Fibroblast of upper back skin (primary cell): ENCODE measurements at regions not wholly inside any gene's neighbourhood (a gene's known extent, or its start where the extent isn't known, plus 50 kb on each side); places are given as distances from the start of the nearest gene placed in this dataset.

Experiments used
- DNase-seq: peaks from one replicate; pipeline ENCODE4 v3.0.0-alpha.2; 2013

- DNase-seq, result no peak
Observed at GRCh38 chr10:131724891-131725580, 175.8 kb upstream of the PPP2R2D start.

GRCh38 chr10:131725581-131726069 lies 175.2 kb upstream of the PPP2R2D start:
- no peak for DNase-seq

GRCh38 chr10:131726076-131726880 lies 174.5 kb upstream of the PPP2R2D start:
- no peak for DNase-seq

- DNase-seq, result no peak
Observed at GRCh38 chr10:131726967-131727366, 173.8 kb upstream of the PPP2R2D start.

GRCh38 chr10:131727560-131727959 lies 173.2 kb upstream of the PPP2R2D start:
- DNase-seq, result no peak

- no peak for DNase-seq
Observed at GRCh38 chr10:131728286-131729228, 172.3 kb upstream of the PPP2R2D start.

GRCh38 chr10:131729361-131729760 lies 171.4 kb upstream of the PPP2R2D start:
- DNase-seq, result no peak

GRCh38 chr10:131729938-131730660 lies 170.7 kb upstream of the PPP2R2D start:
- no peak for DNase-seq

GRCh38 chr10:131730771-131731497 lies 169.9 kb upstream of the PPP2R2D start:
- DNase-seq, result no peak

GRCh38 chr10:131731780-131732630 lies 168.8 kb upstream of the PPP2R2D start:
- no peak for DNase-seq

- DNase-seq, result no peak
Observed at GRCh38 chr10:131732631-131733127, 168.1 kb upstream of the PPP2R2D start.

- no peak for DNase-seq
Observed at GRCh38 chr10:131733596-131733995, 167.2 kb upstream of the PPP2R2D start.

GRCh38 chr10:131735577-131735976 lies 165.2 kb upstream of the PPP2R2D start:
- DNase-seq, result no peak

GRCh38 chr10:131736321-131736980 lies 164.4 kb upstream of the PPP2R2D start:
- DNase-seq, result no peak

GRCh38 chr10:131737543-131738395 lies 163.0 kb upstream of the PPP2R2D start:
- DNase-seq, result no peak

- no peak for DNase-seq
Observed at GRCh38 chr10:131738396-131738735, 162.4 kb upstream of the PPP2R2D start.

GRCh38 chr10:131739206-131739605 lies 161.6 kb upstream of the PPP2R2D start:
- DNase-seq, result no peak

GRCh38 chr10:131742500-131742951 lies 158.3 kb upstream of the PPP2R2D start:
- no peak for DNase-seq
